Neural cell (in vitro differentiated cells): ENCODE measurements at regions not wholly inside any gene's neighbourhood (a gene's known extent, or its start where the extent isn't known, plus 50 kb on each side); places are given as distances from the start of the nearest gene placed in this dataset.

Experiments used
- CTCF ChIP-seq: fragments of 450-650 bp; IDR thresholded peaks from 2 replicates; pipeline ENCODE4 v1.5.1; 2014; ENCODE audit warnings: antibody characterized with exemption, mild to moderate bottlenecking, moderate library complexity; ENCODE audit not compliant: poor library complexity, severe bottlenecking
- EZH2 ChIP-seq: fragments of 200-600, 300-800 bp; shearing (Covaris generic), sonication (generic); IDR thresholded peaks from 2 replicates; pipeline ENCODE4 v1.6.1; 2014; ENCODE audit warnings: antibody characterized with exemption, low read length, borderline replicate concordance, mild to moderate bottlenecking; ENCODE audit not compliant: insufficient read depth, poor library complexity, severe bottlenecking
- POLR2AphosphoS5 ChIP-seq: IDR thresholded peaks from 2 replicates; pipeline ENCODE4 v1.6.1; 2012
- RAD21 ChIP-seq: fragments of 450-650 bp; conservative IDR thresholded peaks from 2 replicates; pipeline ENCODE4 v1.6.1; 2014; ENCODE audit warnings: antibody characterized with exemption, mild to moderate bottlenecking, moderate library complexity
- TAF1 ChIP-seq: IDR thresholded peaks from 2 replicates; pipeline ENCODE4 v1.6.1; 2012; ENCODE audit warnings: low read depth
- TF ChIP-seq, protein P1 (sequence below): IDR thresholded peaks from 2 replicates; pipeline ENCODE4 v1.6.1; 2012; ENCODE audit warnings: borderline replicate concordance

DNA sequence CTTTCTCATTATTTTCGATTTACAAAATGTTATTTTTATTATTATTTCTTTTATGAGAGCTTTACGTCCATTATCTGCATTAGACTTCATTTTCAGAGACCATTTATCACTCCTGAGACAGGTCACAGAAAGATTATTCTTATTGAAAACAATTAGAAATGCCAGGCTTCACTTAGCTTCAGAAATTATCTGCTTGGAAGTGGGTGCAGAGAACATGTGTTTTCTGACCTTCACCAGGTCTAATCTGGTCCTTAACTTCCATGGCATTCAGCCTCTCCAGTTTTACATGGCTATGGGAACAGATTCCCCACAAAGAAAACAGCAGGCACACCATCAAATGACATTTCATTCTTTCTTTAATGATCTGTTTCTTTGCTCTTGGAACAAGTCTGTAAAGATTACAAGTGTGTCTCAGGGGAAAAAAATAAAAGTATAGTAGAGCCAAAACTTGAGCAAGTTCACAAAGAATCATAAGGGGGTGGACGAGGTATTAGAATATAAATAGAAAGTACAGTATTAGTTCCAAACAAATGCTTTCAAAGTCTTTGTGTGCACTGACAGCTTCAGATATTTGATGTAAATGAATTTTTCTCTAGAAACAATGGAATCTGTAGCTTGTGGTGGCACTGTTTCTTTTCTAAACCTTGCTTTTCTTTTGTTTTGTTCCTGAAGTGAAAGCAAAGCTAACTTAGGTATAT is 294.2 kb upstream of the MEIS2 start:
- TF ChIP-seq POLR2AphosphoS5 = no peak
- no peak for TF ChIP-seq CTCF
- TF ChIP-seq TAF1 = no peak
- TF ChIP-seq, protein P1, sequence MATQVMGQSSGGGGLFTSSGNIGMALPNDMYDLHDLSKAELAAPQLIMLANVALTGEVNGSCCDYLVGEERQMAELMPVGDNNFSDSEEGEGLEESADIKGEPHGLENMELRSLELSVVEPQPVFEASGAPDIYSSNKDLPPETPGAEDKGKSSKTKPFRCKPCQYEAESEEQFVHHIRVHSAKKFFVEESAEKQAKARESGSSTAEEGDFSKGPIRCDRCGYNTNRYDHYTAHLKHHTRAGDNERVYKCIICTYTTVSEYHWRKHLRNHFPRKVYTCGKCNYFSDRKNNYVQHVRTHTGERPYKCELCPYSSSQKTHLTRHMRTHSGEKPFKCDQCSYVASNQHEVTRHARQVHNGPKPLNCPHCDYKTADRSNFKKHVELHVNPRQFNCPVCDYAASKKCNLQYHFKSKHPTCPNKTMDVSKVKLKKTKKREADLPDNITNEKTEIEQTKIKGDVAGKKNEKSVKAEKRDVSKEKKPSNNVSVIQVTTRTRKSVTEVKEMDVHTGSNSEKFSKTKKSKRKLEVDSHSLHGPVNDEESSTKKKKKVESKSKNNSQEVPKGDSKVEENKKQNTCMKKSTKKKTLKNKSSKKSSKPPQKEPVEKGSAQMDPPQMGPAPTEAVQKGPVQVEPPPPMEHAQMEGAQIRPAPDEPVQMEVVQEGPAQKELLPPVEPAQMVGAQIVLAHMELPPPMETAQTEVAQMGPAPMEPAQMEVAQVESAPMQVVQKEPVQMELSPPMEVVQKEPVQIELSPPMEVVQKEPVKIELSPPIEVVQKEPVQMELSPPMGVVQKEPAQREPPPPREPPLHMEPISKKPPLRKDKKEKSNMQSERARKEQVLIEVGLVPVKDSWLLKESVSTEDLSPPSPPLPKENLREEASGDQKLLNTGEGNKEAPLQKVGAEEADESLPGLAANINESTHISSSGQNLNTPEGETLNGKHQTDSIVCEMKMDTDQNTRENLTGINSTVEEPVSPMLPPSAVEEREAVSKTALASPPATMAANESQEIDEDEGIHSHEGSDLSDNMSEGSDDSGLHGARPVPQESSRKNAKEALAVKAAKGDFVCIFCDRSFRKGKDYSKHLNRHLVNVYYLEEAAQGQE = no peak
- TF ChIP-seq EZH2 = no peak
- TF ChIP-seq RAD21 = no peak
